ENCODE measurements at regions not wholly inside any gene's neighbourhood (a gene's known extent, or its start where the extent isn't known, plus 50 kb on each side); places are given as distances from the start of the nearest gene placed in this dataset.

GRCh38 chr1:184813528-184814089 lies 59.0 kb upstream of the EDEM3 start:
- no peak for DNase-seq
- Histone ChIP-seq H3K9me3 (peaks cover 5% of the 10 kb centered on the region), H3K27me3 (no peaks in the 10 kb centered on the region), H3K4me3 (no peak overlapping the region), H3K36me3 (peaks cover 9% of the 10 kb centered on the region)

- Histone ChIP-seq H3K9me3 (peaks cover 5% of the 10 kb centered on the region), H3K27me3 (no peaks in the 10 kb centered on the region), H3K36me3 (peaks cover 6% of the 10 kb centered on the region; the same call in 1 of the 2 replicates), H3K4me3 (no peak overlapping the region)
- DNase-seq: no peak
These were observed 56.9 kb upstream of the EDEM3 start for GRCh38 chr1:184811439-184812111.

GRCh38 chr1:184810735-184811343 lies 56.2 kb upstream of the EDEM3 start:
- H3K9me3 ChIP-seq: peaks cover 5% of the 10 kb centered on the region
- no peaks in the 10 kb centered on the region for H3K27me3 ChIP-seq
- H3K4me3 ChIP-seq: no peak overlapping the region
- DNase-seq: no peak
- peaks cover 6% of the 10 kb centered on the region; the same call in 1 of the 2 replicates for H3K36me3 ChIP-seq

DNA sequence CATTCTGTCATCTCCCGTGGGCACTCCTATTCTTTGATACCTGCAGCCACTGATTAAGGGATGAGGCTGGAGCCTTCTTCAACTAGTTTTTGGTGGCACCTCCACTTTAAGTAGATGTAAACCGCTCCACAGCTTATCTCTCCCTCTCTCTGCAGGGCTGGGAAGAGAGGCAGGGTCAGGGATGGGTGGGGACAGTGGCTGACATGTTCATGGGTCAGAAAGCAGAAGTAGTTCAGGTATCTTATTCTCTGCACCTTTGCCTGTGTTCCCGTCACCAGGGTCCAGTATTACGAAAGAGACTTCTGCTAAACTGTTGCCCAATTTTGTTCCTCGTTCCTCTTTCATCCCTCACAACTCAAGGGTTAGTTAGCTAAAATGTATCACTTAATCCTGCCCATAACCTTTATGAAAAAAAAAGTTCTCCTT lies 51.7 kb upstream of the EDEM3 start:
- H3K9me3 ChIP-seq: no peaks in the 10 kb centered on the region
- H3K27me3 ChIP-seq: no peaks in the 10 kb centered on the region
- no peak overlapping the region for H3K4me3 ChIP-seq
- H3K36me3 ChIP-seq: no peaks in the 10 kb centered on the region; the same call in 1 of the 2 replicates
- no peak for DNase-seq

GRCh38 chr1:184805667-184806295 lies 51.1 kb upstream of the EDEM3 start:
- peak; percentile 75 for DNase-seq
- Histone ChIP-seq H3K27me3 (no peaks in the 10 kb centered on the region), H3K36me3 (no peaks in the 10 kb centered on the region; the same call in 1 of the 2 replicates), H3K4me3 (no peak overlapping the region), H3K9me3 (no peaks in the 10 kb centered on the region)

Measured in MG63 (cell line).